HG03521 (cell line): ENCODE measurements at regions not wholly inside any gene's neighbourhood (a gene's known extent, or its start where the extent isn't known, plus 50 kb on each side); places are given as distances from the start of the nearest gene placed in this dataset.

ENCODE experiments used
- ATAC-seq: cut with Tn5 transposase; IDR thresholded peaks from one replicate; pipeline ENCODE4 v1.9.1; 2021; ENCODE audit warnings: mild to moderate bottlenecking, moderate library complexity; ENCODE audit not compliant: unreplicated experiment

DNA sequence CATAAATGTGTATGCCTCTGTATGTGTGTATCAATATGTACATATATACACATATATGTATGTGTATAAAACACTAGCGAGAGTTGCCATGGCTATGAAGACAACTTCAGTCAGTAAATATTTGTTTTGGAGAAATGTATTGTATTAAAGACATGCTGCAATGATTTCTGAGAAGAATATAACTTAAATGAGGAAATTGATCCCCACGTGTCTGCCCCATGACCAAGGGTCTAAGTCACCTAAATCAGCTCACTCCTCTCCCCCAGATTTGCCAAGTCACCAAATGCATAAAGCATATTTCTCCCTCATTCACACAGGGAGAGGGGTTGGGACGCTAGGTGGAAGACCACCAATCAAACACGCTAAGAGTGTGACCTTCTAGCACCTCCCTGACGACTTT lies 58.3 kb upstream of the LYST start:
- no peak for ATAC-seq

DNA sequence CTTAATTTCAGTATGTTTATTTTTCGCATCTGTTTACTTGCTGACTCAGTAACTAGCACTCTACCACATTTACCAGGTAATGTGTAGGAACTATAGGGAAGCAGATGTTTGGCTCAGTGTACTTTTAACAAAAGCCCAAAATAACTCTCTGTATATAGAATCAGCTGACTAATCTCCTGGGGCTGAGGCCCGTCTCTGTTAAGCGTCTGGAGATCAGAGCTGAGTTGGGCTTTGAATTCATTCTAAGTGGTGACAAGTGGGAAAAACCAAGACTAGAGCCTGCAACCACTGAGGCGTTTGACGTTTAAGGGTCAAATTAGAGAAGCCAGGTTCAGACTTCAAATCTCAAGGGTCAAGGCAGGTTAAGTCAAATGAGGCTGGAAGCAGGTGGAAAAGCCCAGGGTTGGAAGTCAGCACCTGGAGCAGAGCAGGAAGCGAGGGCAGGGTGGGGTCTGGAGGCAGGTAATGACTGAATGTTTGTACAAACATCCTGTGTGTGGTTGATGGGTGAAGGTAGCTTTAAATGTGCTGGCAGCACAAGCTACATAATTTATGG lies 56.8 kb upstream of the LYST start:
- no peak for ATAC-seq

DNA sequence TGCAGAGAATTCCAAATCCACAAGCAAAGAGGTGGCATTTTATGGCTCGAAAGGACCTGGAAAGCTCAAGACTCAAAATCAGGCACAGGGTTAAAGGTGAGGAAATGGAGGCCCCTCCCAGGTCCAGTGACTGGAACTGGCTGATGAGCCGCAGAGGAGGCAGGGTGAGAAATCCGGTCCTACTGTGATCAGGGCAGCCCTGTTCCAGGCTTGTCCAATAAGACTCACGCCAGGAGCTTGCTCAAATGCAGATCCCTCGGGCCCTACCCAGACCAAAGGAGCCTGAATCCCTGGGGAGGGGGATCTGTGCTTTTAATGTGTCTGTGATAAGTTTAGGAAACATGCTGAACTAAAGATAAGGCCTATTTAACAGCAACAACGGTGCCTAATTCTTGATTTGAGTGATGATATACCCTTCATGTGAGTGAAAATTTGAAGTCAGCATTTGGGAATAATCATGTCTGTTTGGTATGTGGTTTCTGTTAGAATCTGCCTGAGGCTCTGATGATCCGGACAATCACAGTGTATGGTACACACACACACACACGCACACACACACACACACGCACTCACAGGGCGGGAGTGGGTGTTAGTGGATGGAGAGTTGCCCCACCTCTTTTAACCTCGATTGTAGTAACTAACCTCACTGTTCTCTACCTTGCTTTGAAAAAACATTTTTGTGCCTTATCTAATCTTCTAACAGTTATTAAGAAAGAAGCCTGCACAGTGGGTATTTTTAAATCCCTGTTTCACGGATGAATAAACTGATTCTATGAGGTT lies 54.1 kb upstream of the LYST start:
- ATAC-seq, result no peak

DNA sequence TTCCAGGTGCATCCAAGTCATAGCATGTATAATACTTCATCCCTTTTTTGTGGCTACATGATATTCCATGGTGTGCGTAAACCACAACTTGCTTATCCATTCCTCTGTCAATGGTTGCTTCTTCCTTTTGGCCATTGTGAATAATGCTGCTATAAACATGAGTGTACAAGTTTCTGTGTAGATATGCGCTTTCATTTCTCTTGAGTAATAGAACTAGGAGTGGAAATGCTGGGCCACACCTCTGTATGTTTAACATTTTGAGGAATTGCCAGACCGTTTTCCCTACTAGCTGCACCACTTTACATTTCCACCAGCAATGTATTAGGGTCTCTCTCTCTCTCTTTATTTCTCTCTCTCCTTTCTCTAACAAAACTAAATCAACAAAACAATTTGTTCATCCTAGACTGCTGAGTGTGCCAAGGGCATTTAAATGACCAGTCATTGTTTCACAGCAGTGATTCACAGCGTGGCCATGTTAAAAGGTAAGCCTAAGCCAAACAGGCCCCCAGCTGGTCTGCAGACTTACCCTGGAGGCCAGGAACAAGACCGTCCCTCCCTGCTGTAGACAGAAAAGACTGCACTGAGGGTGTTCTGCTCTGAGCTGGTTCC lies 53.2 kb upstream of the LYST start:
- ATAC-seq, result no peak

DNA sequence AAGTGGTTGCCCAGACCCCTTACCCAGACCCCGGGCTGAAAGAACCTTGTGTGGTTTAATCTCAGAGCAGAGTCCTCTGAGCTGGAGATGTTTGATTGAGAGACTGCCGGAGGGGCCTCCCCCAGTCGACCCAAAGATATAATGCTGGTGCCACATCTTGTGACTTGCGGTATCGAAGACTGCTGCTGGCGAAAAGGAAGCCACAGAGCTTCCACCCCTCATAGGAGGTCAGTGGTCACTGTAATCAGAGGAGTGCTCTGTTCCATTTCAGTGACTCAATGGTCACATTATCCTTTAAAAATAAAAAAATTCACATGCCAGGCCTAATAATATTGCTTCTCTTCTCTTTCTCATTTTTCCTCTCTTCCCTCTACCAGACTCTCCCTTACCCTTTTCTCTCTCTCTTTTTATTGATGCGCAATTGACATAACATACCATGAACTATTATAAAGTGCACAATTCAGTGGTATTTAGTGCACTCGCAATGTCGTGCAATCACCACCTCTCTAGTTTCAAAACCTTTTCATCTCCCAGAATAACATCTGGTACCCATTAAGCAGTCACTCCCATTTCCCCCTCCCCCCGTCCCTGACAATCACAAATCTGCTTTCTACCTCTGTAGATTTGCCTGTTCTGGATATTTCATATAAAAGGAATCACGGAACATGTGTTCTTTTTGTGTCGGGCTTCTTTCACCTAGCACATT lies 52.6 kb upstream of the LYST start:
- ATAC-seq, result no peak

DNA sequence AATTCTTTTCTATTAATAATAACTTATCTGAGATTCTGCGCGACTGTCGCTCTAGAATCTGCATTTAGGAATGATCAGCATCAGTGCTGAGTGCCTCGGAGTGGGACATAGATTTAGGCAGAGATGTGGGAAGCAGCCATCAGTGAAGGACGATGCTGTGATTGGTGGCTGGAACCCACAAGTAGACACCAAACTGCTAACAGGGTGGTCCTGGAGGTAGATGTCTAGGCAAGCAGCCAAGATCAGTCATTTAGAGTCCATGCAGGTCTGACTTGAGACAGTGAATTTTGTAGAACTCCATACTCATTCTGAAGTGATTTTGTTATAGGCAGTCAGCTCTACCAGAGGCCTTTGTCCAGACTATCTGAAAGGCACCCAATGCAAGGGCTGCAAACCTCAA lies 51.8 kb upstream of the LYST start:
- no peak for ATAC-seq

DNA sequence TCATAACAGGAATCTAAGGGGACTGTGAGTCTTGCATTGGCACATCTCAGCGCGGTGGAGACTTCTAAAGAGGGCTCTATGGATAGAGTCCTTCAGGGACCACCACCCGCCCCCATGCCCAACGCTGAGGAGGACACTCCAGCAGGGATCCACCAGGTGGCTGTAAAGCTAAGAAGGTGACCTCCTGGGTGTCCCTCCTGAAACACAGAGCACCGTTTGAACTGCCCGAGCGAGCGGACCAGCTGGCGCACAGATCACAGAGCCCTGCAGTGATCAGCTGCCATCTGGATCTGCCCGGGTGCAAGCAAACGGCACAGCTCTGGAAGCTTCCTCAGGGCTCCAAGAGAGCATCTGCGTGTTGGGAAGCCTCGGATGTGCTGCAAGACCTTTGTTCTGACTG lies 51.3 kb upstream of the LYST start:
- no peak for ATAC-seq

DNA sequence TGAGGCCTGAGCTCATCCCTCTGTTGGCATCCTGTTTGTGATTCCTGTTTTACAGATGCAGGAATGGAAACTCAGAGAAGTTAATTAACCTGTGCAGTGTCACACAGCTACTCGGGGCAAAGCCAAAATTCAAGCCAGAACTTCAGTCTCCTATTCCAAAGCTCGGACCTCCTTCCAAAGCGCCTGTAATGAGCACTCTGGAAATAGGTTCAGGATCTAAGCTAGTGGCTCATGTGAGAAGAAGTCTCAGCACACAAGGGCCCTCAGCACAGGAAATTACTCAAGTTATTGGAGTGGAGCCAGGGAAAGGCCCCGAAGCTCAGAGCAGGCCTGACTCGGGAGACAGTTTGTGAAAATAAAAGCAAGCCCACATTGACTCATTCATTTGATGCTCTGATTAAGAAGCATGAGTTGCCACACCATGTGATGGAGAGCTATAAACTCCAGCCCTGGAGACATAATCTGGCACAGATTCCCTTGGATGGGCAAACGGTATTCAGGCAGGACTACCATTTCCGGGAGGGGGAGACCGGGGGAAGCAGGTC lies 50.6 kb upstream of the LYST start:
- peak; percentile 58 for ATAC-seq
